PC-9 (cell line): ENCODE measurements at regions not wholly inside any gene's neighbourhood (a gene's known extent, or its start where the extent isn't known, plus 50 kb on each side); places are given as distances from the start of the nearest gene placed in this dataset.

Experiments used
- BruUV-seq: library from RNA; stranded (reverse); fragments of 400-500 nt; replicated peaks from 2 replicates; lab custom pipeline; 2021; lab: Mats Ljungman, UMichigan
- CTCF ChIA-PET: fragments of 300-600 bp; sonication (Branson Sonifier 250); formaldehyde crosslinking; loops from one replicate; lab custom pipeline; 2022; ENCODE audit warnings: antibody characterized with exemption; lab: Charles Lee
- POLR2A ChIA-PET: fragments of 300-600 bp; sonication (Branson Sonifier 250); formaldehyde crosslinking; loops from one replicate; lab custom pipeline; 2022; ENCODE audit warnings: antibody characterized with exemption; ENCODE audit not compliant: unreplicated experiment; lab: Charles Lee
- DNase-seq, 2 experiments: peaks; one replicate each; pipeline versions ENCODE4 v3.0.0 to v3.0.0-alpha.2; 2015 to 2022; ENCODE audit warnings: mixed read lengths in 1 of 2
- H2AFZ ChIP-seq: fragments of 200-600 bp; sonication (generic); 2 replicates; pipeline ENCODE4 v1.8.1; 2017; ENCODE audit warnings: antibody characterized with exemption
- H3F3A ChIP-seq: fragments of 200-600 bp; sonication (generic); 2 replicates; pipeline ENCODE4 v1.8.1; 2017; ENCODE audit warnings: antibody characterized with exemption, mild to moderate bottlenecking, low read depth; ENCODE audit not compliant: insufficient read depth
- H3K27ac ChIP-seq: fragments of 200-600 bp; sonication (generic); 2 replicates; pipeline ENCODE4 v1.6.1; 2016; ENCODE audit warnings: mixed run types
- H3K27me3 ChIP-seq: fragments of 200-600 bp; sonication (generic); 2 replicates; pipeline ENCODE4 v1.6.1; 2016; ENCODE audit warnings: low read depth, mixed run types; ENCODE audit not compliant: insufficient read depth
- H3K36me3 ChIP-seq: fragments of 200-600 bp; sonication (generic); 2 replicates; pipeline ENCODE4 v1.6.1; 2016; ENCODE audit warnings: low read depth, mixed run types
- H3K4me1 ChIP-seq: fragments of 200-600 bp; sonication (generic); replicated peaks from 2 replicates; pipeline ENCODE4 v1.6.1; 2016; ENCODE audit warnings: mixed run types; ENCODE audit not compliant: insufficient read depth
- H3K4me2 ChIP-seq: fragments of 200-600 bp; sonication (generic); 2 replicates; pipeline ENCODE4 v1.6.1; 2017; ENCODE audit warnings: mixed run types
- H3K4me3 ChIP-seq: fragments of 200-600 bp; sonication (generic); 2 replicates; pipeline ENCODE4 v1.6.1; 2016; ENCODE audit warnings: mixed run types
- H3K79me2 ChIP-seq: fragments of 200-600 bp; sonication (generic); 2 replicates; pipeline ENCODE4 v1.6.1; 2017; ENCODE audit warnings: low read depth, mixed run types
- H3K9me2 ChIP-seq: fragments of 200-600 bp; sonication (generic); 2 replicates; pipeline ENCODE4 v1.8.1; 2017; ENCODE audit warnings: mild to moderate bottlenecking; ENCODE audit not compliant: insufficient read depth
- H3K9me3 ChIP-seq: fragments of 200-600 bp; sonication (generic); 2 replicates; pipeline ENCODE4 v1.8.1; 2016; ENCODE audit warnings: low read depth; ENCODE audit not compliant: insufficient read depth
- H4K20me1 ChIP-seq: fragments of 200-600 bp; sonication (generic); 2 replicates; pipeline ENCODE4 v1.8.1; 2017; ENCODE audit not compliant: insufficient read depth
- EZH2 ChIP-seq: fragments of 200-600 bp; sonication (generic); IDR thresholded peaks from 2 replicates; pipeline ENCODE4 v1.8.0; 2017; ENCODE audit warnings: antibody characterized with exemption, low read depth
- intact Hi-C: fragments of 100-400 bp; cut with micrococcal nuclease; formaldehyde crosslinking; loops from one replicate; pipeline ENCODE4 v1.10.0; 2022; ENCODE audit not compliant: unreplicated experiment
- TF ChIP-seq, protein P1 (sequence below): fragments of 200-600 bp; sonication (generic); conservative IDR thresholded peaks from 2 replicates; pipeline ENCODE4 v1.6.1; 2017; ENCODE audit warnings: mixed run types, antibody characterized with exemption, mild to moderate bottlenecking, moderate library complexity

DNA sequence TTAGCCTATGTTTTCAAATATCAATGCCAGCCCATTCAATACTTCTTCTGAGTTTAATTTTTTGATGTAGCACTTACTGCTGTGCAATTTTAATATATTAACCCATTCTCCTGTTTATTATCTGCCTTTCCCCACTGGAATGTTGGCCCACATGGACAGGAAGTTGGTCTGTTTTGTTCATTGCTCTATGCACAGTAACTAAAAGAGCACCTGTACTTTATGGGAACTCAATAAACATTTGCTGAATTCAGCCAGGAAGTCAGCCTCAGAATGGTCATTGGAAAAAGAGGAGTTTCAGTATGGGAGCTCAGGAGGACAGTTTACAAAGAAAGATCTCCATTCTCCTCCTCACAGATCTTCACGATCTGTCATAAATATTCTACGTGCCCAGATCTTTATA lies 510.5 kb upstream of the AGA start:
- no peaks in the 10 kb centered on the region for H4K20me1 ChIP-seq
- no peaks in the 10 kb centered on the region for H3K9me3 ChIP-seq
- POLR2A ChIA-PET: no interaction called here
- H3K4me1 ChIP-seq: no peaks in the 10 kb centered on the region
- H3K4me2 ChIP-seq: no peak overlapping the region
- BruUV-seq: no TSS peak
- no peak overlapping the region for H3K27ac ChIP-seq
- H3F3A ChIP-seq: no peaks in the 10 kb centered on the region
- no peaks in the 10 kb centered on the region for H3K79me2 ChIP-seq
- H3K4me3 ChIP-seq: no peak overlapping the region
- no peaks in the 10 kb centered on the region for H3K27me3 ChIP-seq
- CTCF ChIA-PET: no interaction called here
- intact Hi-C loops: no loop called here
- TF ChIP-seq, protein P1, sequence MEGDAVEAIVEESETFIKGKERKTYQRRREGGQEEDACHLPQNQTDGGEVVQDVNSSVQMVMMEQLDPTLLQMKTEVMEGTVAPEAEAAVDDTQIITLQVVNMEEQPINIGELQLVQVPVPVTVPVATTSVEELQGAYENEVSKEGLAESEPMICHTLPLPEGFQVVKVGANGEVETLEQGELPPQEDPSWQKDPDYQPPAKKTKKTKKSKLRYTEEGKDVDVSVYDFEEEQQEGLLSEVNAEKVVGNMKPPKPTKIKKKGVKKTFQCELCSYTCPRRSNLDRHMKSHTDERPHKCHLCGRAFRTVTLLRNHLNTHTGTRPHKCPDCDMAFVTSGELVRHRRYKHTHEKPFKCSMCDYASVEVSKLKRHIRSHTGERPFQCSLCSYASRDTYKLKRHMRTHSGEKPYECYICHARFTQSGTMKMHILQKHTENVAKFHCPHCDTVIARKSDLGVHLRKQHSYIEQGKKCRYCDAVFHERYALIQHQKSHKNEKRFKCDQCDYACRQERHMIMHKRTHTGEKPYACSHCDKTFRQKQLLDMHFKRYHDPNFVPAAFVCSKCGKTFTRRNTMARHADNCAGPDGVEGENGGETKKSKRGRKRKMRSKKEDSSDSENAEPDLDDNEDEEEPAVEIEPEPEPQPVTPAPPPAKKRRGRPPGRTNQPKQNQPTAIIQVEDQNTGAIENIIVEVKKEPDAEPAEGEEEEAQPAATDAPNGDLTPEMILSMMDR: no peak
- no peak for TF ChIP-seq EZH2
- H3K9me2 ChIP-seq: no peaks in the 10 kb centered on the region
- no peaks in the 10 kb centered on the region for H3K36me3 ChIP-seq
- no peak overlapping the region for H2AFZ ChIP-seq
- DNase-seq: no peak

DNA sequence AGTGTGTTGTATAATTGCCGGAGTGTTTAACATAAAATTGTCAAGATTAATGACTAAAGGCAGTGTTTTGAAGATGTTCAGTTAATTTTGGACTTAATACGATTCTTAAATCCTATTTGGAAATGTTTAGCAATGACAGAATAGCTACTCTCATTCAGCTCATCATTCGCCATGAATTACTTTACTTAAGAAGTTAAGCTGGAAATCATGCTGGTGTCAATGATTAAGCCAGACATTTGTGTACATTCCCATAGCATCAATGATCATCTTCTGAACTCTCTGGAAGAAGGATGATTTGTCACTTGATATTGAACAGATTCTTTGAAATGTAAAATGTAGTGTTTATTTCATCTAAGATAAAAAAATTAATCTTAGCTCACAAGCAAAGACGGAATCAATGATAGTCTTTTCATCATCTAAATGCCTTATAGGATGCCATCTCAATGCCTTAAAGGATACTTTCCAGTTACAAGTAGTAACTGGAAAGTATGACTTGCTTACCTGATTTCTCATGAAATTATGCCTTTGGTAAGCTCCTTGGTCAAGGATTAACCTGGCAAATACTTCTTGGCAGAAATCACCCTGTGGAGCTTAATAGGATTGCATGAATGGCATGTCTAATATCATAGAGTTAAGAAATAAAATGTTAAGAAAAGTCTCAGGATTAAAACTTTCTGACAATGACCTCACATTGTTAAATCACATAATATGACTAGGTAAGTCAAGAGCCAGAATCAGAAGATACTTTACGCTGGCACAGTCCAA lies 515.5 kb upstream of the AGA start:
- no TSS peak for BruUV-seq
- POLR2A ChIA-PET: no interaction called here
- TF ChIP-seq, protein P1: no peak
- TF ChIP-seq EZH2: no peak

DNA sequence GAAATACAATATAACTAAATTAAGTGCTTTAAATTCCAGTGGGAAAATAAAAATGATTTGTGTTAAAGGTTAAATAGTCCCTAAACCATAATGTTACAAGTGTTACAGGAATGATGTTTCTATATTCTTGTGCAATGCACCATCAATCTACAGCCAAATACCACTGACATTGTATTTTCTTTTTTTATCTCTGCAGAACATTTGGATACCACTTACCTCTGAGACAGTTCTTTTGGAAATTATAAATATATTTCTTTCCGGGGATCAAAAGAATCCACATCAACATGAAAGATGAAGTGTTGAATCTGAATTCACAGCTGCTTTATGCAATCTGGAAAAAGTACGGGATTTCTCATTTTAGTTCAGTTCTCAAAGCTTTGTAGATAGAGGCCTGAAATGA lies 518.3 kb upstream of the AGA start:
- Histone ChIP-seq H3K4me2 (no peak overlapping the region), H3K4me1 (peaks cover 14% of the 10 kb centered on the region; the same call in 1 of the 2 replicates), H3K79me2 (no peaks in the 10 kb centered on the region), H3K4me3 (no peak overlapping the region), H3K9me2 (no peaks in the 10 kb centered on the region), H3K27ac (no peak overlapping the region), H3F3A (no peaks in the 10 kb centered on the region), H2AFZ (no peak overlapping the region), H4K20me1 (no peaks in the 10 kb centered on the region), H3K9me3 (no peaks in the 10 kb centered on the region), H3K36me3 (no peaks in the 10 kb centered on the region), H3K27me3 (no peaks in the 10 kb centered on the region)
- BruUV-seq: no TSS peak
- TF ChIP-seq EZH2: no peak
- TF ChIP-seq, protein P1: no peak
- intact Hi-C loops: no loop called here
- DNase-seq: no peak
- ChIA-PET POLR2A (no interaction called here), CTCF (no interaction called here)

More for the DNA sequence above, 515.5 kb upstream of the AGA start:
- Histone ChIP-seq H3K9me3 (no peaks in the 10 kb centered on the region), H3K36me3 (no peaks in the 10 kb centered on the region), H3K4me3 (no peak overlapping the region), H3F3A (no peaks in the 10 kb centered on the region), H3K79me2 (no peaks in the 10 kb centered on the region), H3K9me2 (no peaks in the 10 kb centered on the region), H4K20me1 (no peaks in the 10 kb centered on the region), H2AFZ (no peak overlapping the region), H3K27me3 (no peaks in the 10 kb centered on the region), H3K4me1 (no peaks in the 10 kb centered on the region), H3K4me2 (no peak overlapping the region), H3K27ac (no peak overlapping the region)
- intact Hi-C loops: no loop called here
- CTCF ChIA-PET: no interaction called here
- DNase-seq: no peak
